ENCODE measurements at regions not wholly inside any gene's neighbourhood (a gene's known extent, or its start where the extent isn't known, plus 50 kb on each side); places are given as distances from the start of the nearest gene placed in this dataset.

DNA sequence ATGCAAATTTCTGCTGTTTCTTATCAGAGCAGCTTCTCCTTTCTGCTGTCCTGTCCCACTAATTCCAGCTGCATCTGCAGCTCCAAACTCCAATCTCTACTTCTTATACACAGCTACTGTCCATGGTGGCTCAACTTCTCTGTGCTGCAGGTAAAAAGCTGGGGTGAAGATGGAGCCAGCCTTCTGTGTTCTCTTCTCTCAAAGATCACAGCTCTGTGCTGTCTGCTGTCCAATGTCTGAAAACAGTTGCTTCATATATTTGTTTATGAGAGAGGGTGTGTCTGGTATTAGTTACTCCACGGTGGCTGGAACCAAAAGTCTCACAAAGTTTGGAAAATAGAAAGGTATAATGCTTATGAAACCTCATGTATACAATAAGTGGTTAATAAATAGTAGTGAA is 445.8 kb upstream of the TBX3 start:
- no peak for TF ChIP-seq RAD21 (conservative IDR thresholded peaks at IDR 0.05)
- TF ChIP-seq, protein P1, sequence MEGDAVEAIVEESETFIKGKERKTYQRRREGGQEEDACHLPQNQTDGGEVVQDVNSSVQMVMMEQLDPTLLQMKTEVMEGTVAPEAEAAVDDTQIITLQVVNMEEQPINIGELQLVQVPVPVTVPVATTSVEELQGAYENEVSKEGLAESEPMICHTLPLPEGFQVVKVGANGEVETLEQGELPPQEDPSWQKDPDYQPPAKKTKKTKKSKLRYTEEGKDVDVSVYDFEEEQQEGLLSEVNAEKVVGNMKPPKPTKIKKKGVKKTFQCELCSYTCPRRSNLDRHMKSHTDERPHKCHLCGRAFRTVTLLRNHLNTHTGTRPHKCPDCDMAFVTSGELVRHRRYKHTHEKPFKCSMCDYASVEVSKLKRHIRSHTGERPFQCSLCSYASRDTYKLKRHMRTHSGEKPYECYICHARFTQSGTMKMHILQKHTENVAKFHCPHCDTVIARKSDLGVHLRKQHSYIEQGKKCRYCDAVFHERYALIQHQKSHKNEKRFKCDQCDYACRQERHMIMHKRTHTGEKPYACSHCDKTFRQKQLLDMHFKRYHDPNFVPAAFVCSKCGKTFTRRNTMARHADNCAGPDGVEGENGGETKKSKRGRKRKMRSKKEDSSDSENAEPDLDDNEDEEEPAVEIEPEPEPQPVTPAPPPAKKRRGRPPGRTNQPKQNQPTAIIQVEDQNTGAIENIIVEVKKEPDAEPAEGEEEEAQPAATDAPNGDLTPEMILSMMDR (IDR thresholded peaks at IDR 0.05; ENCODE audit: poor library complexity, severe bottlenecking) = no peak
- no peak for TF ChIP-seq EZH2 (IDR thresholded peaks at IDR 0.05; ENCODE audit: borderline replicate concordance, insufficient read depth, low read length, poor library complexity, severe bottlenecking)
